ENCODE measurements at regions not wholly inside any gene's neighbourhood (a gene's known extent, or its start where the extent isn't known, plus 50 kb on each side); places are given as distances from the start of the nearest gene placed in this dataset.

DNA sequence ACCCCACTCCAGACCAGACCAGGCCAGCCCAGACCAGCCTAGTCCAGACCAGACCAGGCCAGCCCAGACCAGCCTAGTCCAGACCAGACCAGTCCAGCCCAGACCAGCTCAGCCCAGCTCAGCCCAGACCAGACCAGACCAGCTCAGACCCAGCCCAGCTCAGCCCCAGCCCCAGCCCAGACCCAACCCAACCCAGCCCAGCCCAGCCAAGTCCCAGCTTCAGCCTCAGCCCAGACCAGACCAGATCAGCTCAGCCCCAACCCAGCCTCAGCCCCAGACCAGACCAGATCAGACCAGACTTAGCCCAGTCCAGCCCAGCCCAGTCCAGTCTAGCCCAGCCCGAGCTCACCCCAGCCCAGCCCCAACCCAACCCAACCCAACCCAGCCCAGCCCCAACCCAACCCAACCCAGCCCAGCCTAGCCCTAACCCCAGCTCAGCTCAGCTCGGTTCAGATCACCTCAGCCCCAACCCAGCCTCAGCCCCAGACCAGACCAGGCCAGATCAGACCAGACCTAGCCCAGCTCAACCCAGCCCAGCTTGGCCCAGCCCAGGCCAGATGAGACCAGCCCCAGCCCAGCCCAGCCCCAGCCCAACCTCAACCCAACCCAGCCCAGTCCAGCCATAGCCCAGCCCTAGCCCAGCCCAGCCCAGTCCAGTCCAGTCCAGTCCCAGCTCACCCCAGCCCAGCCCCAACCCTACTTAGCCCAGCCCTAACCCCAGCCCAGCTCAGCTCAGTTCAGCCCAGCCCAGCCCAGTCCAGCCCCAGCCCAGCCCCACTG, 204.7 kb downstream of the BCL11B start:
- no peak for DNase-seq

DNA sequence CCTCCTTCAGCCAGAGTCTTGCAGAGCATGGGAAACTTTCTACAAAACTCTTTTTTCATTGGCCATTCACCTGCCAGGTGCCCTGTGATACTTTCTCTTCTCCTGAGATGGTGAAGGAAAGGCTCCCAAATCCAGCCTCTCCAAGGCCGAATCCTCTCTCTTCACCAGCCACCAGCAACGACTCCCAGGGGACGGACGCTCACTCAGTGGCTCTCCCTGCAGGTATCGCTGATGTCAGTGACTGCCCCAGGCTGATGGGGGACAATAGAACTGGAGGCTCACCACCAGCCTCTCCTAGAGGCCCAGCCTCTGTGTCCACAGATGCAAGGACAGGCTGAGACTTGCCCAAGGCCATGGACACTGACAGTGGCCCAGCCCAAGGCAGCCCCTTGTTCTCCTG, 204.1 kb downstream of the BCL11B start:
- DNase-seq = no peak

DNA sequence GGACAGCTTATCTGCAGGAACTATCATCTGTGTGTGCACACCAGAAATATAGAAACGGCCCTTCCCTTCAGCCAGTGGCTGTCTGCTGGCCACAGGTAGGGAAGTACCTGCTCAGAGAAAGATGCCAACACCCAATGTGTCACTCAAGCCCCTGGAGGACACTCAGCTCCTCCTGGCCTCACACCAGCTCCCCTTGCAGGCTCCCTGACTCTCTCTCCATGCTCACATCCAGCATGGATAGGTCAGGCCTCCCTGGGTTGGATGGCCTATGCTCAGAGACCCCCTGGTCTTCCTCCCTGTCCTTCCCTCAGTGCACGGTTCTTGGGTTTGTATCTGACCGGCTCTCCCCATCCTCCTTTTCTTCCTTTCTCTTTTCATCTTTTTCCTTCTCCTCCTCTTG, 202.1 kb downstream of the BCL11B start:
- no peak for DNase-seq

DNA sequence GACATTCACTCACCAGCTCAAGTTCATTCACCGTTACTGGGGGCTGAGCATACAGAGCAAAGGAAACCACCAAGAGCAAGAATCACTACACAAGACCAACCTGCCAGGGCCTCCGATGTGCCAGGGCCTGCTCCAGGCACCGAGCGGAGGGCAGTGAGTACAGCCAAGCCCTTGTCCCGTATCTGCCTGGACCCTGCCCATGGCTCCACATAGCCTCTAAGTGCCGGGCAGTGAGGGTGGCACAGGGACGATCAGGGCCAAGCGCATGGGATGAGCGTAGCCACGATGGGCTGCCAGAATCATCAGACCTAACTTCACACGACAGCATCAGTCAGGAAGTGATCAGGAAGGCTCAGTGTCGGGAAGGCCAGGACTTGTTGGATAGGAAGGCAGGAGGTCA, 199.6 kb downstream of the BCL11B start:
- DNase-seq = no peak

DNA sequence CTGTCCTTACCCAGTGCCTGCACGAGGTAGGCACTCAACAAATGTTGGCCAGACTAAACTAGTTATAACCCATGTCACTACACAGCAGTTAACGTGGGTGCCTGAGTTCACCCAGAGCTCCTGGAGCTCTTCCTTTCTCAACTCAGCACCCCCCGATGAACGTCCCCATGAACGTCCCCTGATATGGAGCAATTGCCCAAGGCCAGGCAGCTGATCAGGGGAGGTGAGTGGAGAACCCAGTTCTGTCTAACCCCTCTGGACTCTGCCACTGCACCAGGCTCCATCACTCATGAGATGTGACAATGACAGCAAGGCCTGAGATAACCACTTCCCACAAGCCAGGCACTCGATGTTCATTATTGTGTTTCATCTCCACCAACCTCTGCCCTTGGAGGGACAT, 199.0 kb downstream of the BCL11B start:
- DNase-seq = no peak

DNA sequence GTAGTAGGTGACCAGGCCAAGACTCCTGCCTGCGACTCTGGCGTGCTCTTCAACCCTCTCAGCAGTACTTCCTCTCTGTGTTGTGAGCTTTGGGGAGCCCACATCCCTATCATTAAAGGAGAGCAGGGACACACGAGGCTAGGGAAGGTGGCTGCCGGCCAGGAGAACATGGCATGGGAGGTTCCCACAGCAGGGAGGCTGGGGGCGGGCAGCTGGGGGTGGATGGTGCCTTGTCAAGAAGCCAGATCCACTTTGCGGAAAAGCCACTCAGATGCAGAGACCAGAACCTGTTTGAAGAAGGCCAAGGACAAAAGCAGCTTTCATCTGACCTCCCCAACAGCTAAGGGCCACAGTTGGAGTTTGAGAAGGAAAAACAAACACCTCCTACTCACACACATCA, 198.6 kb downstream of the BCL11B start:
- no peak for DNase-seq

DNA sequence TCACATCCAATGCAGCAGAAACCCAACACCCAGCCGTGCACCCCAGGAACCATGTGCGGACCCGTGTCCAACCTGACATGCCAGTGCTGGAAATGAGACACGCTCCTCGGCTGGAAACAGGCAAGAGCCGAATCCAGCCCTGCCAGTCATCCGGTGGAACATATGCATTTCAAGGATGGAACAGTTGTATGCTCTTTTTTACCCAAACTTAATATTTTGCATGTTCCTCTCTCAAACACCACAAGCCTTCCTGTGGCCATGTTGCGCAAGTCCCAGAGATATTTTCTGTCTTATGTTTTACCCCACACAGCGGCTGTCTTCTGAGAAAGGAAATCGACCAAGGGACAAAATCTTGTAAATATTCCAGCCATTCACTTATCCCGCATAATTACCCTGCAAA, 196.9 kb downstream of the BCL11B start:
- peak; percentile 29 for DNase-seq

DNA sequence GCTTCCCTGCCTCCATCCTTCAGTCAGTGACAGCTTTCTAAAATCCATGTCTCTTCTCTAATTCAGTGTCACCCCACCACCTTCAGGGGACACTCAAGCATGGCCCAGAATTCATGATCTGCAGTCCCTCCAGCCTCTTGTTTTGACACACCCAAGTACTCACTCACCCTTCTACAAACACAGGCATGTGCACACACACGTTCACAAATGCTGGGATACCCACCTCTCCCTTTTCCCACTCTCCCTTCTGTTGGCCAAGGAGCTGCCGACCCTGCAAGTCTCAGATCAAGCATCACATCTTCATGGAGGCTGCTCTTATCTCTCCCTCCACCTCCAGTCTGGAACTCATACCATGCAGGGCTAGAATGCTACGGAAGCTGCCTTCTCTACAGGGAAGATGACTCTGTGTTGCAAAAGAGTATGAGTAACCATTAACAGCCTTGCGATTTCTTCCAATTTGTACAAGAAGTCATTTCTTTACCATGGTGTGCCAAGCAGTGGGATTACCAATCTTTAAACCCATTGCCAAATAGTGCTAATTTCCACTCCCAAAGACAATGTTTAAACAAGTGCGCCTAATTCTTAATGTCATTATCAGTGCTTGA, 196.1 kb downstream of the BCL11B start:
- peak; percentile 84 for DNase-seq

DNA sequence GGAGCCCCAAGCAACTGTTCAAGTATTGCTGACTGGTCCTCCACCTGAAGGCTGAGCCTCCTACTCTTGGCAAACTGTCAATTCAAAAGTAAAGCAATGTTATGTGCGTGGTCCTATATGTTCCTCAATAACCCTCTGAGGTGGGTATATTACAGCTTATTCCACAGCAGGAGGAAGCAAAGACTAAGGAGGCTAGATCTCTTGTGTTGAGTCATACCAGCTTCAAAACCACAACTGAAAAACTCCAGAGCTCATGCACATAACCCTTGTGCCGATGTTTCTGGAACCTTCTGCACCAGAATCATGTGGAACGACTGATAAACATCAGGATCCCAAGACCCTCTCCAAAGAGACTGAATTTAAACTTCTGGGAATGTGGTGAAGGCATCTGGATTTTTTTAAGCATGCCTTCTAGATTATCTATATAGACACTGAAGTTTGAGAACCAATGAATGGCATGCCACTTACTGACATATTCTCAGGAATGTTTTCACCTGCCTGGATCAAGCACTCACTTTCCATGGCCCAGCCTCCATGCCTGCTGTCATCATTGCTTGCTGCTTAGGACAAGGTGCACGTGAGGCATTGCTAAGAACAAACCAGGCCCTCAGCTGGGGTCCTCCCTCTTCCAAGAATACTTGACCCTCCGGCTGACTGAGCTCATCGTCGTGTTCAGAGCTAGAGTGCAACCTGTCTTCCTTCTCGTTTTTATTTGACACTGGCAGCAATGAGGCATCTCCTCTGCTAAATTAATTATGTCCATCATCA, 194.7 kb downstream of the BCL11B start:
- DNase-seq = peak; percentile 67

DNA sequence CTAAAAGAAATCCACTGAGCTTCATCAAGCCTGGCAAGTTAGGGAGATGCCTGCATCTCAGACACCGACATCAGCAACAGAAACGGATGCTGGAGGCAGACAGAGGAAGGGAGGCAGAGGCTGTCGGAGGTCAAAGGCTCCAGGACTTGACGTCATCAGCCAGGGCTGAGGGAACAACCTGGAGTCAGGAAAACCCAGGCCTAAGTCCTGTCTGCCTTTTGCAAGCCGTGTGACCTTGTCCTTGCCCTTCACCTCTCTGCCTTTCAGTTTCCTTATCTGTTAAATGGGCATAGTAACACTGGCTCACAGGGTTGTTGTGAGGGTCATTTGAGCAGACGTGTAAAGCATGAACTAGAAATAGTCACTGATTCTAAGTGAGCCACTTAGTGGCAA, 194.2 kb downstream of the BCL11B start:
- DNase-seq = no peak

DNA sequence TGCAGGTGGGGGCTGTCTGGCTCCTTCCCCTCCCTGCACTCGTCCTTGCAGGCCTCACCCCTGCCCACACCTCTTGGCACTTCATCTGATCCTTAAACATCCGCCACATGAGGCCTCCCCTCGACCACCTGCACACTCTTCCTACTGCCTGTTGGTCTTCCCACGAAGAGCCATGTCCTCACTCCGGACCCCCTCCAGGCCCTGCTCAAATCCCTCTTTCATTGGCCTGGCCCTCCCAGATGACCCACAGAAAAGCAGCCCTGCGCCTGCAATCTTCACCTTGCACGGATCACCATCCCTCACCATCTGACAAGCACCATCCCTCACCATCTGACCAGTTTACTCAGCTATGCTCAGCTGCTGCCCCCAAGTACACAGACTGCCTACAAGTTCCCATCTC, 193.6 kb downstream of the BCL11B start:
- no peak for DNase-seq

DNA sequence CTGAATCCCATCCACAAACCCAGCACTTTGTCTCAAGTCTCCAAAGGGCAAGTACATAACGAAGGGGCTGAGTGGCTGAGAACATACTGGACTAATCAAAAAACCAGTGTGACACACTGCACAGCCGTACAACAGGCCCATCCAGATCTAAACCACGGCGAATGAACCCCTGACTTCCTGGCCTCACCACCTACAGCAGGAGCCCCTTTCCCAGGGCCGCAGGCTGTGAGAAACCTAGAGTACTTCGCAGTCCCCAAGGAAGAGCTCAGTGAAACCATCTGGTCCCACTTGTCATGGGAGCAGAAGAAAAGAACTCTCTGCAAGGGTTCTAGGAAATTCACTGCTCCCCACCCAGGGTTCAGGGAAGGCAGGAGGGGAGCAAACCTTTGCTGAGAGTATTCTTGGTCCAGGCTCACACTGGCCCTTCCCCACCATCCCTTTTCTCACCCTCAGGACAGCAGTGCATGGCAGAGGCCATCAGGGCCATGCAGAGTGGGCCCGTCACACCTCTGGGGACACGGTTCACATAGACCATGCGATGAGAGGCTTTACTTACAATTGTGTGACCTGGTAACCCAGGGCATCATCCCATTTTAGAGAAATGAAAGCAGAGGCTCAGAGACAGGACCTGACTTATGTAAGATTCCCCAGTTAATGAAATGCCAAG, 192.8 kb downstream of the BCL11B start:
- DNase-seq = no peak

DNA sequence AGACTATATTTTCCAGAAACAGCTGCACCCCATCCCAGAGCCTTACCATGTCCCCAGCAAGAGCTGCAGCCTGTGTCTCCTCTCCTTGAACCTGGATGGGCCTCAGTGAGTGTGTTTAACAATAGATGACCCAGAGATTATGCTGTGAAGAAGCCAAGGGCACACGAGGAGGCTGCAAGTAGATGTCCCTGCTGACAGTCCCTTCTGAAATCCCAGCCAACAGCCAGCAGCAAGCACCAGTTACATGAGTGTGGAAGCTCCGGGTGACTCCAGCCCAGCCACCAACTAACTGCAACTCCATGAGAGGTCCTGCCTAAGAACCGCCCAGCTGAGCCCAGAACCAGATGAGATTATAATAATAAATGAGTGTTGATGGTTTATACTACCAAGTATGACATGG, 191.7 kb downstream of the BCL11B start:
- DNase-seq = no peak

DNA sequence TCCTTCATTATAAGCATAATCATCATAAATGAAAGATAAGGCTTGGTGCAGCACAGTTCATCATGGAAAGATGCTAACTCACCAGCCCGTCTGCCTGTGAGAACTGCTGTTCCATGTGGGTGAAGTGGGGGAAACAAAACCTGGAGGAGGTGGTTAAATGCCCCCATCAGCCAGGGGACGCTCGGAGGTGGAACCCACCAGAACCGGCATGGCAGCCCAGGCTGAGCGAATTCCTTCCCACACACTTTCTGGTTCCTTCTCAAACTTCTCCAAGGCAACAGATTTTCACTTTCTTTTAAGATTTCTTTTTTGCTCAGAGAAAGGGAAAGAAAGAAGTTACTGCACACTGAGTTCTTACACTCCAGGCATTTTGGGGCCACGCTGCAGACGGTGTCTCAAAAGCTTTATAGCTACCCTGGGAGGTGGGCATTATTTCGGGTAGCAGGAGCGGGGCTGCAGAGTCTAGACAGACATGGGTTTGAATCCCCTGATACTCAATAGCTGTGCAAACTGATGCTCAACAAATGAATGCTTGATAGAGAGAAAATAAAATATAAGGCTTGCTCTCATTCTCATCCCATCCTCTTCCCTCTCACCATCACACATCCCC, 190.7 kb downstream of the BCL11B start:
- peak; percentile 27 for DNase-seq

DNA sequence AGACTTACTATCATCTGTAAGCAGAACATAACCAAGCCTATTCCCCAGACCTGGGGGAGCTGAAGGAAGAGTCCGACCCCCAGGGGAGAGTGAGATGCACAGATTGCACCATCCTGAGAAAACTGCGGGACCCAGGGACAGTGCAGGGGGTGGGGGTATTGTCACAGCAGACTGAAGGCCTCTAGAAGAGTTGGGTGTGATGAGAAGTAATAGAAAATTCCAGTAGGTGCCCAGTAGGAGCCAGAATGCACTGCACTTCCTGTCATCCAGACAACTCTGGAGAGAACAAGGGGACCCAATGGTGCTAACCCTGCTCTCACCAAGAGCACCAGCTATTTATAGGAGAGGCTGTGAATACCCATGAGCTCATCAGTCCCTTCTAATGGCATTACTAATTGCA, 190.1 kb downstream of the BCL11B start:
- no peak for DNase-seq

DNA sequence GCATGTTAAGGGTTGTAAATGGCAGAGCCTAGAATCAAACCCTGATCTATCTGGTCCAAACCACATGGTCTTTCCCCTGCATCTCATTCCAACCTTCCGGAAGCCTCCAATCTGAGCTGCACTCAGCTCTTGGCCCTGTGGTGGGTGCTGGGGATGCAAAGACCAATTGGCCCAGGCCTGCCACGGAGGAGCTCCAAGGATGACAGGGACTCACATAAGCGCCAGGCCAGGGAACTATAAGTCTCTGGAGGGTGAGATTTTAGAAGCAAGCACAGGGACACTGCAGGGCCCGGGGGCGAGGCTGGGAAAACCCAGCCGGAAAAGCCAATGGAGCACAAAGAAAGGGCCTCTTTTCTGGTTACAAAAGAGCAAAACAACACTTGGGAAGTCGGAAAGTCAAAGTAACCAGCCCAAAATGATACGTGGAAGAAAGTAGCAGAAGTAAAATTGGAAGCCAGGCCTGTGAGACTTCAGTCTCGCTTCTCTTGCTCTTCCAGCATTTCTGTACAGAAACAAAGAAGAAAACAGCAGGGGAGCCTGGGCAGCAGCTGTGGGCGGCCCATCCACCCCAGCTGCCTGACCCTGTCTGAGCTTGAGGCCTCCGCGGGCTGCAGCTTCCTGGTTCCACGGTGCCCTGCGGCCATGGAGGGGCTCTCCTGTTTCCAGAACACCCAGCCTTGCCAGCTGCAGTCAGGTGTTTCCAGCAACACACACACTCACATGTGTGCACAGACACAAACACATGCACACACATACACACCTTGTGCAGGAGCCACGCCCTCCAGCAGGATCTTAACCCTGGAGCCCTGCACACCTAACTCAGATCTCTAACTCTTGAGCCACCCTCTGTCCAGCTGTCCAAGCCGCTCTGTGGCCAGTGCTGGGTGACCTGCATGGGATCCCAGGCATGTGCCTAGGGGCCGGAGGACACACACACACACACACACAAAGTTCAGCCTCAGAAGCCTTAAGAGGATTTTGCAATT, 178.2 kb downstream of the BCL11B start:
- no peak for DNase-seq

DNA sequence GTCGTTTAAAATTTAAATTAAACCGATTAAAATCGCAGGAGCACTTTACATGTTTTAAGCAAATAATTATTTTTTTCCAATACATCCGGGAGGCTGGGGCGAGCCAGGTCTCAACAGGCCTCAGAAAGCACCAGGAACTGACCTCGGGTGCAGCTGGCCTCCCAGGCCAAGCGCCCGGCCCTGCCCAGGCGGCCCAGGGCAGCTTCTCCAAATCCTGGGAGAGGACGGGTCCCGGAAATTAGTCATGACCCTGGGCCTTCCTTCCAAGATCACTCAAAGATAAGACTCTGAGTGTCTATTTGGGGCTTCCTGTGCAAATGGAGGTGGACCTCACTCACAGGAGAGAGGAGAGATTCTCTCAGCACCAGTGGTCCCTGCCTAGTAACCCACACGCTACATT, 177.1 kb downstream of the BCL11B start:
- no peak for DNase-seq

DNA sequence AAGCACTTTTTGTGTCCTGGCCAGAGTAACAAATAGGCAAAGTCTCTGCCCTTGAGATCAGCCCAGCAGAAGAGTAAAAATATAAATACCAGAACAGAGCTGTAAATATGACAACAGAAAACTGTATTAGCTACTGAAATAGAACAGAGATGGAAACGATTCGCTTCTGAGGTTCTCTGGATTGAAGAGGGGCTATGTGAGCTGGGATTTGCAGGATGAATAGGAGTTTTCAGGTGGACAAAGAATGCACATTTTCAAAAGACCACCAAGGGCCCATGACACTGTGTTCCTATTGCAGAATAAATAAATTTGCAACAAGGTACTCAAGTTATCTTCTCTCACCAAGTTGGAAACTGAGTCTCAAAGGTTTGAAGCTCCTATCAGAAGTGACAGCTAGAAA, 176.6 kb downstream of the BCL11B start:
- DNase-seq = no peak

DNA sequence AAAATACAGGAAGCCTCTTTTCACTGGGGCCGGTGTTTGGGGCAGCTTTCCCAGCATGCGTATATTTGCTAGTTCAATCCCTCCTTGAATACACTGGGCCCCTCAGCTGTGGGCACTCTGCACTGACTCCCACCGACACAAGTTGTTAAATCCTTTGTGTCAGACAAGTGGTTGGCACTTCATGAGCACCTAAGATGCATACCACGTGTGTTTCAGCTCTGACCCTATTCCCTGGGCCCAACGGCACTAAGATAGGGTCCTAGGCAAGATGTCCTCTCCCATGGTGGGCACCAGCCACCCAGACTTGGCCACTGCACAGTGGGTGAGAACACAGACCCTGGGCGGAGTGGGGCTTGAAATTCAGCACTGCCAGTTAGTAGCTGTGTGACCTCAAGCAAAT, 173.8 kb downstream of the BCL11B start:
- no peak for DNase-seq

DNA sequence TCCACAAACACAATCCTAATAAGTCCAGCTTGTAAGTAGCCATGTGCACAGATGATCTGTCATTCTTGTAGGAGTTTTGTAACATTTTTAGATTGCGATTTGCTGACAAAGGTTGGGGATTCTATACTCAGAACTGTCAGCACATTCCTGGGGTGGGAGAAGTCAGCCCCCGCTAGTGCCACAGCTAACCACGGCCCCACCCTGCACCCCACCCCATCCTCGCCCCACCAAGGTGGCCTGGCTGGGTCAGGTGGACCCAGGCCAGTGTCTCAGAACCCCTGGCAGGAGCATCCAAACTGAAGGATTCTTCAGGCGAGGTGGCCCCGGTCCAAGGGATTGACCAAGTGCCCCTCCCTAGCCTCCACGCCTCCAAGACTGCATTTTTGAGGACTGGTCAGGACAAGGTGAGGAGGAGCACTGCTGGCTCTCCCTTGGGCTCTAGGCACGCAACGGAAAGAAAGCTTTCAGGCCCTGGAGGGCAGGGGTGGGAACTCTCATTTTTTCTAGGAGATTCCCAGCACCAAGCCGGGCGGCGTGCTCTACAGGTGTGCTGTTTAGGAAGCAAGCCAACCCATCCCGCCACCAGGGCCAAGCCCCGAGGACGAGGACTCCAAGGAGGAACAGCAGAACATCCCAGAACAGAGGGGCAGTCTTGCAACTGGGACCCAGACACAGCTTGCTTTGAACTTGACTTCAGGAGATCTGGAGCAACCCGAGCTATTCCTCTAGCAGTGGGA, 172.8 kb downstream of the BCL11B start:
- DNase-seq = no peak

Measured in inflammatory macrophage treated with lipopolysaccharide for 4 hours (primary cell).